ENCODE measurements at regions not wholly inside any gene's neighbourhood (a gene's known extent, or its start where the extent isn't known, plus 50 kb on each side); places are given as distances from the start of the nearest gene placed in this dataset.

- Histone ChIP-seq H3K27me3 (peaks cover 6% of the 10 kb centered on the region), H3K36me3 (no peaks in the 10 kb centered on the region), H3K4me1 (peaks cover 0 to 15% (median 0%) of the 10 kb centered on the region in 3 donors), H3K27ac (no peak overlapping the region), H3K9me3 (peaks cover 0 to 12% (median 0%) of the 10 kb centered on the region in 3 donors), H3K4me3 (no peak overlapping the region)
- no peak for ATAC-seq
- WGBS, 2 donors (ENCODE audit: low coverage in 1 of 2), result 85 to 90% methylated on average over 2 to 3 of the region's 9 CpGs
- TF ChIP-seq EP300 (IDR thresholded peaks at IDR 0.05), result no peak
- no peak for TF ChIP-seq POLR2AphosphoS5 (IDR thresholded peaks at IDR 0.05)
- no peak for TF ChIP-seq POLR2A (IDR thresholded peaks at IDR 0.05)
- TF ChIP-seq CTCF (IDR thresholded peaks at IDR 0.05), result no peak
Observed at GRCh38 chr15:69789648-69790393, 307.9 kb downstream of the TLE3 start.

GRCh38 chr15:69790632-69791031 lies 307.1 kb downstream of the TLE3 start:
- H3K4me3 ChIP-seq, result no peak overlapping the region
- H3K4me1 ChIP-seq, result peaks cover 0 to 23% (median 3%) of the 10 kb centered on the region in 3 donors
- H3K27ac ChIP-seq, result no peak overlapping the region
- H3K36me3 ChIP-seq, result no peaks in the 10 kb centered on the region
- WGBS, 2 donors (ENCODE audit: low coverage in 1 of 2), result 76 to 84% methylated on average over 11 to 12 of the region's 12 CpGs
- no peak for TF ChIP-seq EP300 (IDR thresholded peaks at IDR 0.05)
- no peak for TF ChIP-seq POLR2A (IDR thresholded peaks at IDR 0.05)
- no peak for TF ChIP-seq POLR2AphosphoS5 (IDR thresholded peaks at IDR 0.05)
- TF ChIP-seq CTCF (IDR thresholded peaks at IDR 0.05), result no peak
- H3K9me3 ChIP-seq, result peaks cover 0 to 12% (median 0%) of the 10 kb centered on the region in 3 donors
- peaks cover 6% of the 10 kb centered on the region for H3K27me3 ChIP-seq
- ATAC-seq, result no peak

- TF ChIP-seq EP300 (IDR thresholded peaks at IDR 0.05), result no peak
- TF ChIP-seq CTCF (IDR thresholded peaks at IDR 0.05), result no peak
- TF ChIP-seq POLR2AphosphoS5 (IDR thresholded peaks at IDR 0.05), result no peak
- TF ChIP-seq POLR2A (IDR thresholded peaks at IDR 0.05), result no peak
- Histone ChIP-seq H3K27ac (peak overlapping the region in 1 of 4 donors; percentile 75), H3K4me3 (no peak overlapping the region), H3K4me1 (peaks cover 0 to 30% (median 3%) of the 10 kb centered on the region in 3 donors), H3K36me3 (no peaks in the 10 kb centered on the region), H3K27me3 (peaks cover 4% of the 10 kb centered on the region), H3K9me3 (peaks cover 0 to 12% (median 0%) of the 10 kb centered on the region in 3 donors)
- no peak for ATAC-seq
- 83 to 100% methylated on average over 1 to 4 of the region's 4 CpGs for whole genome bisulfite sequencing, 2 donors (ENCODE audit: low coverage in 1 of 2)
Observed at GRCh38 chr15:69792823-69793222, 304.9 kb downstream of the TLE3 start.

GRCh38 chr15:69793431-69793780 lies 304.3 kb downstream of the TLE3 start:
- Histone ChIP-seq H3K4me1 (peaks cover 0 to 30% (median 3%) of the 10 kb centered on the region in 3 donors), H3K36me3 (no peaks in the 10 kb centered on the region), H3K27me3 (no peaks in the 10 kb centered on the region), H3K9me3 (peaks cover 0 to 12% (median 0%) of the 10 kb centered on the region in 3 donors), H3K4me3 (no peak overlapping the region), H3K27ac (peak overlapping the region in 3 of 4 donors; percentile 22 to 80 (median 75))
- ATAC-seq, result no peak
- TF ChIP-seq POLR2A (IDR thresholded peaks at IDR 0.05) (no peak), POLR2AphosphoS5 (IDR thresholded peaks at IDR 0.05) (no peak), CTCF (IDR thresholded peaks at IDR 0.05) (no peak), EP300 (IDR thresholded peaks at IDR 0.05) (no peak)
- 82 to 87% methylated on average over 8 to 9 of the region's 9 CpGs for WGBS, 2 donors (ENCODE audit: low coverage in 1 of 2)

All from gastroesophageal sphincter (tissue), 4 donors.